ENCODE measurements at regions not wholly inside any gene's neighbourhood (a gene's known extent, or its start where the extent isn't known, plus 50 kb on each side); places are given as distances from the start of the nearest gene placed in this dataset.

- DNase-seq: no peak
- Histone ChIP-seq H3K9me3 (no peaks in the 10 kb centered on the region), H3K36me3 (no peaks in the 10 kb centered on the region), H3K4me3 (no peak overlapping the region), H3K27ac (no peak overlapping the region), H3K27me3 (no peaks in the 10 kb centered on the region), H3K4me1 (no peaks in the 10 kb centered on the region)
- TF ChIP-seq, protein P1, sequence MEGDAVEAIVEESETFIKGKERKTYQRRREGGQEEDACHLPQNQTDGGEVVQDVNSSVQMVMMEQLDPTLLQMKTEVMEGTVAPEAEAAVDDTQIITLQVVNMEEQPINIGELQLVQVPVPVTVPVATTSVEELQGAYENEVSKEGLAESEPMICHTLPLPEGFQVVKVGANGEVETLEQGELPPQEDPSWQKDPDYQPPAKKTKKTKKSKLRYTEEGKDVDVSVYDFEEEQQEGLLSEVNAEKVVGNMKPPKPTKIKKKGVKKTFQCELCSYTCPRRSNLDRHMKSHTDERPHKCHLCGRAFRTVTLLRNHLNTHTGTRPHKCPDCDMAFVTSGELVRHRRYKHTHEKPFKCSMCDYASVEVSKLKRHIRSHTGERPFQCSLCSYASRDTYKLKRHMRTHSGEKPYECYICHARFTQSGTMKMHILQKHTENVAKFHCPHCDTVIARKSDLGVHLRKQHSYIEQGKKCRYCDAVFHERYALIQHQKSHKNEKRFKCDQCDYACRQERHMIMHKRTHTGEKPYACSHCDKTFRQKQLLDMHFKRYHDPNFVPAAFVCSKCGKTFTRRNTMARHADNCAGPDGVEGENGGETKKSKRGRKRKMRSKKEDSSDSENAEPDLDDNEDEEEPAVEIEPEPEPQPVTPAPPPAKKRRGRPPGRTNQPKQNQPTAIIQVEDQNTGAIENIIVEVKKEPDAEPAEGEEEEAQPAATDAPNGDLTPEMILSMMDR (IDR thresholded peaks at IDR 0.05): no peak
- no peak for TF ChIP-seq POLR2A (IDR thresholded peaks at IDR 0.05)
Measured at GRCh38 chr3:5427021-5427420, 239.5 kb downstream of the EDEM1 start.

DNA sequence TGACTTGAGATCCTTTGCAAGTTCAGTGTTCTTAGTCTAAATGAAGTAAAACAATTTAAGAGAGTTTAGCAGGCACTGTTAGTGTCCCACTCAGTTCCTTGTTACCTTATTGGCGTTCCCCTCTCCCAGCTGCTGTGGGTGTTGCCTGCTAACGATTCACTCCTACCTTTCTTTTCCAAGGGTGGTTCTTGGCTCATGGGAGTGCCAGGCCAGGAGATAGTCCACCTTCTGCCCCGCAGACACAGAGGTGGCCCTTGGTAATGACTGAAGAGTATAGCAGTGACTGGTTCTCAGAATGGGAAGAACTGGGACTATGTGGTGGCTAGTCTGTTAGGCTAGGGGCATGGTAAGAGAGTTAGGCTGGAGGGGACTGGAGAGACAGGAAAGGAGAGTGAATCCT, 240.4 kb downstream of the EDEM1 start:
- Histone ChIP-seq H3K9me3 (no peaks in the 10 kb centered on the region), H3K4me1 (no peaks in the 10 kb centered on the region), H3K27ac (no peak overlapping the region), H3K36me3 (no peaks in the 10 kb centered on the region), H3K27me3 (no peaks in the 10 kb centered on the region), H3K4me3 (no peak overlapping the region)
- TF ChIP-seq, protein P1 (IDR thresholded peaks at IDR 0.05): no peak
- no peak for TF ChIP-seq POLR2A (IDR thresholded peaks at IDR 0.05)
- DNase-seq: no peak

GRCh38 chr3:5428607-5429516, 241.4 kb downstream of the EDEM1 start:
- no peak overlapping the region for H3K4me3 ChIP-seq
- no peak for DNase-seq
- no peaks in the 10 kb centered on the region for H3K27me3 ChIP-seq
- H3K36me3 ChIP-seq: no peaks in the 10 kb centered on the region
- H3K9me3 ChIP-seq: no peaks in the 10 kb centered on the region
- H3K27ac ChIP-seq: no peak overlapping the region
- no peaks in the 10 kb centered on the region for H3K4me1 ChIP-seq
- no peak for TF ChIP-seq POLR2A (IDR thresholded peaks at IDR 0.05)
- TF ChIP-seq, protein P1 (IDR thresholded peaks at IDR 0.05): no peak

DNA sequence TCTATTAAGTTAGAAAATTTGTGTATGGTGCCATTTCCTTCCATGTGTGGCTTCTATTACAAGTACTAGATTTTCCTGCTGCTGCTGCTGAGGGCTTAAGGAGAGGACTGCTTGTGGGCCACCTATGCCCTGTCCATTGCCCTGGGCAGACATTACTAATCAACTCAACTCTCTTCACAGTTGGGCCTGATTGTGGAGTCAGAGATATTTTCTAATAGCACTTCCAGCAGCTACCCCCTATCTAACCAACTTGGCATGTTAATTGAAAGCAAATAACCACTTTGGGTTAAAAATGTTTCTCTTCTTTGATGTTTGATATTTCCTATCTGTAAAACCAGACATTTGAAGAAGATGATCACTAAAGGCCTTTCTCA, 242.0 kb downstream of the EDEM1 start:
- no peaks in the 10 kb centered on the region for H3K36me3 ChIP-seq
- DNase-seq: no peak
- no peaks in the 10 kb centered on the region for H3K27me3 ChIP-seq
- H3K4me1 ChIP-seq: no peaks in the 10 kb centered on the region
- TF ChIP-seq, protein P1 (IDR thresholded peaks at IDR 0.05): no peak
- no peak for TF ChIP-seq POLR2A (IDR thresholded peaks at IDR 0.05)
- no peaks in the 10 kb centered on the region for H3K9me3 ChIP-seq
- H3K27ac ChIP-seq: no peak overlapping the region
- no peak overlapping the region for H3K4me3 ChIP-seq

DNA sequence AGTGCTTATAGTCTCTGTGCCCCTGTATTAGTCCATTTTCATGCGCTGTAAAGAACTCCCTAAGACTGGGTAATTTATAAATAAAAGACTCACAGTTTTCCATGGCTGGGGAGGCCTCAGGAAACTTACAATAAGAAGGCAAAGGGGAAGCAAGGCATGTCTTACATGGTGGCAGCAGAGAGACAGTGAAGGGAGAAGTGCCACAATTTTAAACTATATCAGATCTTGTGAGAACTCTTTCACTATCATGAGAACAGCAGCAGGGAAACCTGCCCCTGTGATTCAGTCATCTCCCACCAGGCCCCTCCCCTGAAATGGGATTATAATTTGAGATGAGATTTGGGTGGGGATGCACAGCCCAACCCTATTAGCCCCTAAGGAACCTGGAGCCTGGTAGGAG, 243.2 kb downstream of the EDEM1 start:
- Histone ChIP-seq H3K36me3 (no peaks in the 10 kb centered on the region), H3K27me3 (no peaks in the 10 kb centered on the region), H3K4me3 (no peak overlapping the region), H3K27ac (no peak overlapping the region), H3K9me3 (no peaks in the 10 kb centered on the region), H3K4me1 (no peaks in the 10 kb centered on the region)
- no peak for DNase-seq
- no peak for TF ChIP-seq POLR2A (IDR thresholded peaks at IDR 0.05)
- TF ChIP-seq, protein P1 (IDR thresholded peaks at IDR 0.05): no peak

All from Peyer's patch (tissue), 4 donors.